ENCODE measurements at regions not wholly inside any gene's neighbourhood (a gene's known extent, or its start where the extent isn't known, plus 50 kb on each side); places are given as distances from the start of the nearest gene placed in this dataset.

- TF ChIP-seq YY1 (IDR thresholded peaks at IDR 0.05; ENCODE audit: extremely low read depth, insufficient replicate concordance, low read depth, low read length) (no peak), SP1 (IDR thresholded peaks at IDR 0.05; ENCODE audit: low read depth) (no peak), ZFX (IDR thresholded peaks at IDR 0.05) (no peak), ZNF274 (IDR thresholded peaks at IDR 0.05; ENCODE audit: low read depth, low read length) (no peak), FOSL1 (IDR thresholded peaks at IDR 0.05; ENCODE audit: low read depth) (no peak), CTCF (IDR thresholded peaks at IDR 0.05 in 2 of 3, conservative IDR thresholded peaks at IDR 0.05 in 1 of 3; ENCODE audit: borderline replicate concordance in 1 of 3, insufficient read depth in 1 of 3, low read depth in 2 of 3, low read length in 2 of 3) (no peak), ELF1 (IDR thresholded peaks at IDR 0.05; ENCODE audit: borderline replicate concordance, low read depth) (no peak), ATF3 (IDR thresholded peaks at IDR 0.05) (no peak)
These were observed 1793.8 kb upstream of the PCDH20 start (continued) for GRCh38 chr13:63209330-63210017.

- no peaks in the 10 kb centered on the region for H3K79me2 ChIP-seq (ENCODE audit: insufficient read depth, low read length)
- no peak for DNase-seq (ENCODE audit: low read depth, low spot score)
- no peak overlapping the region for H3K27ac ChIP-seq (ENCODE audit: low read depth, low read length)
- no peak overlapping the region for H2AFZ ChIP-seq (ENCODE audit: low read depth, low read length, poor library complexity, severe bottlenecking)
- intact Hi-C loops (cut with micrococcal nuclease) = no loop called here
- H3K4me1 ChIP-seq (ENCODE audit: control insufficient read depth in 1 of 2, insufficient read depth in 2 of 2, low read length in 2 of 2) = no peaks in the 10 kb centered on the region
- no peak overlapping the region for H3K4me2 ChIP-seq (ENCODE audit: low read length)
- H3K9me3 ChIP-seq (ENCODE audit: control insufficient read depth in 1 of 2, insufficient read depth in 1 of 2, low read depth in 1 of 2, low read length in 2 of 2) = no peaks in the 10 kb centered on the region
- RAD21 ChIA-PET (ENCODE audit: low non-redundant PET in 1 of 2, low total read pairs in 2 of 2, uncharacterized antibody in 2 of 2, unreplicated experiment in 2 of 2) = no interaction called here
- CTCF ChIA-PET = no interaction called here
- no peaks in the 10 kb centered on the region for H3K36me3 ChIP-seq (ENCODE audit: control insufficient read depth in 1 of 2, insufficient read depth in 2 of 2, low read length in 2 of 2)
- no peaks in the 10 kb centered on the region for H3K27me3 ChIP-seq (ENCODE audit: insufficient read depth, low read length)
- ATAC-seq = no peak
- no peak overlapping the region for H3K4me3 ChIP-seq (replicated peaks in 1 of 2; ENCODE audit: low read depth in 1 of 2, low read length in 2 of 2)
- no peaks in the 10 kb centered on the region for H3K9me2 ChIP-seq (ENCODE audit: insufficient read depth)
- no peak overlapping the region for H3K9ac ChIP-seq (ENCODE audit: low read length)
- no peaks in the 10 kb centered on the region for H4K20me1 ChIP-seq (ENCODE audit: insufficient read depth)
- POLR2A ChIA-PET = no interaction called here
- BruUV-seq (replicated peaks) = no TSS peak
- no peak for TF ChIP-seq CTCF (IDR thresholded peaks at IDR 0.05 in 2 of 3, conservative IDR thresholded peaks at IDR 0.05 in 1 of 3; ENCODE audit: borderline replicate concordance in 1 of 3, insufficient read depth in 1 of 3, low read depth in 2 of 3, low read length in 2 of 3)
- TF ChIP-seq EZH2 (IDR thresholded peaks at IDR 0.05) = no peak
- TF ChIP-seq CBX3 (IDR thresholded peaks at IDR 0.05; ENCODE audit: low read depth) = no peak
- TF ChIP-seq SIN3A (IDR thresholded peaks at IDR 0.05; ENCODE audit: low read depth) = no peak
- no peak for TF ChIP-seq EZH2phosphoT487 (IDR thresholded peaks at IDR 0.05; ENCODE audit: borderline replicate concordance)
- TF ChIP-seq ZBTB33 (IDR thresholded peaks at IDR 0.05; ENCODE audit: extremely low read depth, insufficient replicate concordance, low read length) = no peak
- no peak for TF ChIP-seq YY1 (IDR thresholded peaks at IDR 0.05; ENCODE audit: extremely low read depth, insufficient replicate concordance, low read depth, low read length)
- no peak for TF ChIP-seq MAX (IDR thresholded peaks at IDR 0.05)
- TF ChIP-seq ZFX (IDR thresholded peaks at IDR 0.05) = no peak
- TF ChIP-seq RAD21 (IDR thresholded peaks at IDR 0.05; ENCODE audit: low read depth) = no peak
- no peak for TF ChIP-seq POLR2AphosphoS5 (IDR thresholded peaks at IDR 0.05; ENCODE audit: low read depth, low read length)
- no peak for TF ChIP-seq SP1 (IDR thresholded peaks at IDR 0.05; ENCODE audit: low read depth)
- TF ChIP-seq ZNF274 (IDR thresholded peaks at IDR 0.05; ENCODE audit: low read depth, low read length) = no peak
- no peak for TF ChIP-seq ELF1 (IDR thresholded peaks at IDR 0.05; ENCODE audit: borderline replicate concordance, low read depth)
- TF ChIP-seq EGR1 (IDR thresholded peaks at IDR 0.05; ENCODE audit: low read depth) = no peak
- TF ChIP-seq JUND (IDR thresholded peaks at IDR 0.05) = no peak
These were observed 1793.2 kb upstream of the PCDH20 start for GRCh38 chr13:63208826-63209225.

Measured in HCT116 (cell line).